ENCODE measurements at regions not wholly inside any gene's neighbourhood (a gene's known extent, or its start where the extent isn't known, plus 50 kb on each side); places are given as distances from the start of the nearest gene placed in this dataset.
"Not testable (repeated sequence)": the region's sequence is repeated elsewhere in the genome, so short reads cannot be mapped to it uniquely, and the experiment has no call there.

GRCh38 chr13:82501834-82502233 lies 1380.4 kb downstream of the SLITRK1 start:
- DNase-seq: no peak

GRCh38 chr13:82480415-82480814 lies 1401.9 kb downstream of the SLITRK1 start:
- no peak for DNase-seq

GRCh38 chr13:82477436-82477835 lies 1404.8 kb downstream of the SLITRK1 start:
- DNase-seq: no peak

GRCh38 chr13:82467626-82468025 lies 1414.6 kb downstream of the SLITRK1 start:
- DNase-seq: no peak

GRCh38 chr13:82459575-82459974 lies 1422.7 kb downstream of the SLITRK1 start:
- not testable (repeated sequence) for DNase-seq

- DNase-seq: no peak
Observed at GRCh38 chr13:82458169-82458568, 1424.1 kb downstream of the SLITRK1 start.

DNA sequence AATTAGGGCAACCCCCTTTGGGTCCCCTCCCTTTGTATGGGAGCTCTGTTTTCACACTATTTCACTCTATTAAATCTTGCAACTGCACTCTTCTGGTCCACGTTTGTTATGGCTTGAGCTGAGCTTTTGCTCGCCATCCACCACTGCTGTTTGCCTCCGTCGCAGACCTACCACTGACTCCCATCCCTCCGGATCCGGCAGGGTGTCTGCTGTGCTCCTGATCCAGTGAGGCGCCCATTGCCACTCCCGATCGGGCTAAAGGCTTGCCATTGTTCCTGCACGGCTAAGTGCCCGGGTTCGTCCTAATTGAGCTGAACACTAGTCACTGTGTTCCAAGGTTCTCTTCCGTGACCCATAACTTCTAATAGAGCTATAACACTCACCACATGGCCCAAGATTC lies 1424.7 kb downstream of the SLITRK1 start:
- not testable (repeated sequence) for DNase-seq

GRCh38 chr13:82447416-82448077 lies 1434.7 kb downstream of the SLITRK1 start:
- no peak for DNase-seq

DNA sequence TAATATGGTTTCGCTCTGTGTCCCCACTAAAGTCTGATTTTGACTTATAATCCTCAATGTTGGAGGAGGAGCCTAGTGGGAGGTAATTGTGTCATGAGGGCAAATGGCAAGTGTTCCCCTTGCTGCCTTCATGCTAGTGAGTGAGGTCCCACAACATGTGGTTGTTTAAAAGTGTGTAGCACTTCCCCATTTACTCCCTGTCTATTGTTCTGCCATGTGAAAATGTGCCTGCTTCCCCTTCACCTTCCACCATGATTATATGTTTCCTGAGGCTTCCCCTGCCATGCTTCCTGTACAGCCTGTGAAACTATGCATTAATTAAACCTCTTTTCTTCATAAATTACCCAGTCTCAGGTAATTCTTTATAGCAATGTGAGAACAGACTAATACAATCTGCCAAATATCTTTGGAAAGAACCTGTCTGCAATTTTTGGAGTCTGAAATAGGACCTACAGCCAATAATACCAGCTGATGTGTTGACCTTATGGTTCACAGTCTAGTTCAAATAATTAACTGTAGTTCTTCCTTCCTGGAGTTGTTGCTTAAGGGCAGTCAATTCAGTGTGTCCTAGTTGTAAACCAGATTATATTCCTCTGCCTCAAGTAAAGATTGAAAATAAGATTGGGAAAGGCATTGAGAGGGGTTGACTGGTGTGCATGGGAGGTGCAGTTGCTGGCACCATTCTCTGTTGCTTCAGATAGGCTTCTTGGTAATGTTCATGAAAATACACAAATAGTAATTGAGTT lies 1442.9 kb downstream of the SLITRK1 start:
- DNase-seq: no peak

- no peak for DNase-seq
Observed at GRCh38 chr13:82438320-82438719, 1444.0 kb downstream of the SLITRK1 start.

GRCh38 chr13:82436099-82436585 lies 1446.1 kb downstream of the SLITRK1 start:
- no peak for DNase-seq

- DNase-seq: no peak
Observed at GRCh38 chr13:82432949-82433348, 1449.3 kb downstream of the SLITRK1 start.

- DNase-seq: no peak
Observed at GRCh38 chr13:82412749-82413148, 1469.5 kb downstream of the SLITRK1 start.

GRCh38 chr13:82407321-82407720 lies 1475.0 kb downstream of the SLITRK1 start:
- no peak for DNase-seq

DNA sequence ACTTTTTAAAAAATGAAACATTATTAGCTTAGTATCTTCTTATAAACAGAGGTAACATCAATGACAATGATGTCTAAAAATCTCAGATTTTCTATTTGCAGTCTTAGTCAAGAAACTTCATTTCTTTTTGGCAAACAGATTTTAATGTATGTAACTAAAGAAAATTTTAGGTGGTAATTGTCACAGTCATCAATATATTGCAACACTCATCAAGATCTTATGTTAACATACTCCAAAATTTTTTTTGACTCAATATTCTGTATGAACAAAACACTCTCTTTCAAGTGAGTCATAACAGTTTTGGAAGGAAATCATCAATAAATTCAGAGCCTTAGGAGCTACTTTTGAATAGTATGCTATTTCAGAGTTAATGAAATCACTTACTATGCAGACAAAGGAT lies 1507.6 kb downstream of the SLITRK1 start:
- DNase-seq: no peak

DNA sequence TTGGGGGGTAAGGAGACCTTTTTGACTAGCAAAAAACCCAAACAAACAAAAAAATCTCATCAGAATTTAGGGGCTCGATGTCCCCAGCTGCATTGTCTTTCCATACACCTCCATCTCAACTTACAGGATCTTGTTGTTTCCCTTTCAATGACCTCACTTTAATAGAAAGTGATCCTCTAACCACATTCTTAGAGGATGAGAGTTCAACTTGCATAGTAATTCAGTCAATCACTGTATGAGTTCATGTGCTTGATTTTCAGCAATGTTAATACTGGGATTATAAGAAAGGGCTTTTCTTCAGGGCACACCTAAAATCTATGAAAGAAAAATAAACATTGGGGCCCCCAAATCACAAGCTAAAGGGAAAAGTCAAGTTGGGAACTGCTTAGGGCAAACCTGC lies 1512.0 kb downstream of the SLITRK1 start:
- no peak for DNase-seq

- DNase-seq: no peak
Observed at GRCh38 chr13:82364525-82364924, 1517.7 kb downstream of the SLITRK1 start.

GRCh38 chr13:82358284-82358683 lies 1524.0 kb downstream of the SLITRK1 start:
- DNase-seq: no peak

DNA sequence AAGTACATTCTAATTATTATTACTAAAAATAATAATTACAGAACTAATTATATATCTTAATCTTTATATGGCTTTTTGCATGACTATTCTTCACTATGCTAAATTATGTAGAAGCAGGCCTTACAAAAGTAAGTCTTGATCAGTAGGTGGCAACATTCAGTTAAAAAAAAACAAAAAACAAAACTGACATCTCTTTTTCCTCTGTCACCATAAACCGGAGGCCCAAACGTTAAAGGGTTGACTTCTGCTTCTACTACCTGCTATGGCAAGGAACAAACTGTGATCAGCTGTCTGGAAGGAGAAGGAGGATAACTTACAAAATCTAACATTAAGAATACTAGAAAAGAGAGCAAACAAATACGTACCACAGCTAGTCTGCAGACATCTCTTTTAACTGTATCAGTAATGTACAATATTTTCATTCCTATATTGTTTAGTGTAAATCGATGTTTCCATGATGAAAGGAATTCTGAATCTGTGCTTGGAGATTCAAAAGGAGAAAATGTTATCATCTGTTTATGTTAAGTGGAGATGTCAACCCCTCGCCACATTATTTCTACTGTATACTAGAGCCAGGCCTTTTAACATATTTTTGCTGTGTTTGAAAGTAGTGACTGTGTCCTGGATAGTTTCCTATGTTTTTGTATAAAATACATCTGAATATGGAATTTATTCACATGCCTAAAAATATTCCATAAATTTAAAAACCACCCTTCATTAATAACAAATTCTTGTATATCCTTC lies 1525.4 kb downstream of the SLITRK1 start:
- peak; percentile 28 for DNase-seq

DNA sequence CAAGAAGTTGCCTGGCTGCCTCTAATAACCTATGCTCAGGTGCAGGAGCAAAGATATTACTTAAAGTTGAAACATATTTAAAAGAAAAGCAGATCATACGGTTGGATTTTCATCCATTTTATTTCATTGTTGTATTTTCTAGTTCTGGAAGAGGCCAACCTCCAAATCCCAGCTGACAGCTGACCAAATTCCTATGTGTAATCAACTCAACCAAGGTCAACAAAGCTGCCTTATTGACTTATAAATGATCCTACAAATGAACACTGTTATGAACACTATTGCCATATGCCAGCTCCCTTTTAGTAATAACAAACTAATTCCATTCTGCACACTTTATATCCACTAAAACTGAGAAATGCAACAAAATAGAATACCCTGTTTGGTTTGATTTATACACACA lies 1537.4 kb downstream of the SLITRK1 start:
- no peak for DNase-seq

DNA sequence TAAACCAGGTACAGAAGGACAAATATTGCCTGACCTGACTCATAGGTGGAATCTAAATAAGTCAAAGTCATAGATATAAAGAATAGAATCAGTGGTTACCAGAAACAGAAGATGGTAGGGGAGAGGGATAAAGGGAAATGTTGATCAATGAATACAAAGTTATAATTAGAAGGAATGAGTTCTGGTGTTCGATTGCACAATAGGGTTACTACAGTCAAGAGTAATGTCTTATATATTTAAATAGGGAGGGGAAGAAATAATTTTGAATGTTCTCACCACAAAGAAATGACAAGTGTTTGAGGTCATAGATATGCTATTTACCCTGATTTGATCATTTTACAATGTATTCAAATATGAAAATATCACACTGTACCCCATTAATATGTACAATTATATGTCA lies 1541.2 kb downstream of the SLITRK1 start:
- no peak for DNase-seq

DNA sequence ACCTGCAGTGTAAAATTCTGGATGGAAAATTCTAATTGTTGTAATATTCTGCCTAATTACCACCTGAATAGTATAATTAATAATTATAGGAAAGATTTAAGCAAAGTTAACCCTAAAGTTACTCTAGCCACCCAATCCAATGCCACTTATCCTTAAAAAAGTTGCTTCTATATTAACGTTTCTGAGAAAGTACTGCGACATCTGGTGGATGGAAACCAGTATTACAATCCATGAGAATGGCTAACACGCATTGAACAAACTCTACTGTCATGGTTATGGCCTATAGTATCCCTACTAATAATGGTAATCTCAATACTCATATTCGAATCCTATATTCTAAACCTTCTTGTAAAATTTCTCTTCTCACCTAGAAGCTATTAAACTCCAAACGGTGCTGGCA lies 1551.8 kb downstream of the SLITRK1 start:
- no peak for DNase-seq

DNA sequence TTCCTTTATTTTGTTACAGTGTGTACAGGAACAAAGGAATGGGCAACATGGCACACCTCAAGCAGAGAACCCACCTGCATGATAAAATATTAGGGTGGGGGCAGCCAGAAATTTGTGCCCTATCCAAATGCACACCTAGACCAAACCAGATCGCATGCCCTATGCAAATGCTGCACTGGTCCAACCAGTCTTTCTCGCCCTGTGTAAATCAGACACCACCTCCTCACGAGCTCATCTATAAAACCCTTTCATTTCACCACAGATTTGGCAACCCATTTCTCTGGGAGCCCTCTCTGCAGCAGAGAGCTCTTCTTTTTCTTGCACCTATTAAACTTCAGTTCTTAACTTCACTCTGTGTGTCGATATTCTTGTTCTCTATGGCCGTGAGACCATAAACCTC lies 1559.2 kb downstream of the SLITRK1 start:
- no peak for DNase-seq

DNA sequence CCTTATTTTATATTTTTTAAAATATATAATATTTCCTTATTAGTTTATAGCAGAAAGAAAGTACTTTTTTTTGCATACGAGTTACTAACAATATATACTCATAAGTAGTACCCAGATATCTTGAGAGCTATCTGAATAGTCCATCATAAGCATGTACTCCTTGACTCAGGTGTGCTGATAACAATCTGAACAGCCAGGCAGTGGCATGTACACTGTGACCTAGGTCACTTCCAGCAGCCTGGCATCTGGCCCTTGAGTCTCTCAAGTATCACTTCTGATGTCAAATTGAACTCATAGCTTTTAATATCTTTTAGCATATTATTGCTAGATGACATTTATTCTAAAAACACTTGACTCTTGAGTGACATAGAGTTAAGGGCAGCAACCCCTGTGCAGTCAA lies 1576.7 kb downstream of the SLITRK1 start:
- DNase-seq: no peak

Data from NCI-H748 treated with DMSO at 0.1 percent for 48 hours (cell line).